Lung (tissue), 11 donors: ENCODE measurements at regions not wholly inside any gene's neighbourhood (a gene's known extent, or its start where the extent isn't known, plus 50 kb on each side); places are given as distances from the start of the nearest gene placed in this dataset.

Experiments used
- ATAC-seq: fragments of 200-7000 bp; cut with Tn5 transposase; one replicate; pipeline ENCODE4 v1.9.1; 2020; ENCODE audit warnings: moderate number of reproducible peaks; ENCODE audit not compliant: insufficient read depth, low FRiP score
- DNase-seq, 3 donors: peaks; one replicate each; pipeline ENCODE4 v3.0.0-alpha.2; 2013 to 2017
- H3K27ac ChIP-seq, 2 donors: one replicate each; pipeline ENCODE4 v1.5.1; 2013; ENCODE audit warnings: mild to moderate bottlenecking in 2 of 2, moderate library complexity in 2 of 2, control low read depth in 1 of 2, inconsistent platforms in 1 of 2, low read depth in 1 of 2, low read length in 1 of 2
- H3K27me3 ChIP-seq, 3 donors: one replicate each; pipeline ENCODE4 v1.5.1; 2013; ENCODE audit warnings: low read length in 2 of 3; ENCODE audit not compliant: control insufficient read depth in 3 of 3, insufficient read depth in 3 of 3
- H3K36me3 ChIP-seq, 4 donors: one replicate each; pipeline ENCODE4 v1.5.1; 2013; ENCODE audit warnings: low read length in 4 of 4, mild to moderate bottlenecking in 1 of 4, moderate library complexity in 1 of 4; ENCODE audit not compliant: control insufficient read depth in 4 of 4, insufficient read depth in 4 of 4
- H3K4me1 ChIP-seq, 5 donors: one replicate each; pipeline ENCODE4 v1.5.1; 2013; ENCODE audit warnings: low read length in 5 of 5, mild to moderate bottlenecking in 2 of 5, moderate library complexity in 1 of 5; ENCODE audit not compliant: control insufficient read depth in 5 of 5, insufficient read depth in 5 of 5
- H3K4me3 ChIP-seq: one replicate; pipeline ENCODE4 v1.5.1; 2013; ENCODE audit warnings: mild to moderate bottlenecking, control low read depth, moderate library complexity
- H3K9ac ChIP-seq, 2 donors: one replicate each; pipeline ENCODE4 v1.5.1; 2013; ENCODE audit warnings: low read length in 2 of 2, control low read depth in 1 of 2; ENCODE audit not compliant: insufficient read depth in 1 of 2
- H3K9me3 ChIP-seq, 4 donors: one replicate each; pipeline ENCODE4 v1.5.1; 2013; ENCODE audit warnings: low read length in 3 of 4, mild to moderate bottlenecking in 1 of 4, moderate library complexity in 1 of 4; ENCODE audit not compliant: control insufficient read depth in 4 of 4, insufficient read depth in 3 of 4
- CTCF ChIP-seq: IDR thresholded peaks from 2 replicates; pipeline ENCODE4 v1.5.1; 2012; ENCODE audit warnings: mild to moderate bottlenecking; ENCODE audit errors: control extremely low read depth, extremely low read depth
- WGBS, 2 donors: extraction: QIAGEN DNeasy Blood & Tissue Kit; methylation state at CpG; one replicate each; pipeline ENCODE4 v1.1.7; 2013; 5-methylcytosine and 5-hydroxymethylcytosine counted together
- donor health status: control.
- donor health status: control.
- donor health status: Bipolar disorder and iron deficiency.
- donor health status: healthy.
- donor health status: DM: yes; HTN: yes; CAD: no.

DNA sequence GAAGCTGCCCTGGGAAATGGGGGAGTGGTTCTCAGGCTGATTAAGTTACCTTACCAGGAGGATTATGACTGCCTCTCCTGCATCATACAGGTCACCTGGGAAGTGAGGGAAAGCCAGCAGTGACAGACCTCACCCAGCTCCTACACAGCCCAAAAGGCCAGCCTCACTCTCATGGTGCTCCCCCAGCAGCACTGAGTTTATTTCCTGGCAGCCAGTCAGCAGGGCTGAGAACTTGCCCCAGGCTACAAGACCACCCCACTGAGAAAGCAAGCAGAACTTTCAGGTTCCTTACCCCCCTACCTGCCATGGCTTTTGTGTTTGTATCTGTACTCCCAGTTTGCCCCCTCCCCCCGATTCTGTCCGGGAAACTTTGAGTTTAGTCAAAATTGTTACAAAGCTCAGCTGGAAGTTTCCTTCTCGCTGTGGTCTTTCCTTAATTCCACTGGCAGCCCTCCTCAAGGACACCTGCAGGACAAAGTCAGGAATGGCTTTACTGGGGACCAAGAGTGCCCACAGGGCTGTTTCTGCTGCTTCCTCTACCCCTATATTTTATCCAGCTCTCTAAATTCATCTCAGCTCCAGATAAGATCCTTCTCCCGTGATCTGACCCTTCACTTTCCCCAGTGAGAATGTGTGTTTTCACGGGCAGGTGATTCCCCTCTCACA, 649.8 kb upstream of the MBL2 start:
- no peak for DNase-seq
- no peak for ATAC-seq

GRCh38 chr10:53412651-53413050, 640.1 kb upstream of the MBL2 start:
- WGBS, 2 donors = 89% methylated on average over 2 of the region's 2 CpGs
- Histone ChIP-seq H3K9ac (no peak overlapping the region), H3K36me3 (no peaks in the 10 kb centered on the region), H3K4me3 (no peak overlapping the region), H3K4me1 (no peaks in the 10 kb centered on the region), H3K9me3 (no peaks in the 10 kb centered on the region), H3K27me3 (no peaks in the 10 kb centered on the region), H3K27ac (no peak overlapping the region)
- ATAC-seq = no peak
- no peak for DNase-seq
- no peak for TF ChIP-seq CTCF

More for the DNA sequence above, 649.8 kb upstream of the MBL2 start:
- 74 to 76% methylated on average over 5 of the region's 5 CpGs for WGBS, 2 donors
- no peaks in the 10 kb centered on the region for H3K9me3 ChIP-seq
- H3K4me3 ChIP-seq = no peak overlapping the region
- H3K9ac ChIP-seq = no peak overlapping the region
- no peak overlapping the region for H3K27ac ChIP-seq
- H3K4me1 ChIP-seq = no peaks in the 10 kb centered on the region
- no peak for TF ChIP-seq CTCF
- no peaks in the 10 kb centered on the region for H3K27me3 ChIP-seq
- H3K36me3 ChIP-seq = no peaks in the 10 kb centered on the region

DNA sequence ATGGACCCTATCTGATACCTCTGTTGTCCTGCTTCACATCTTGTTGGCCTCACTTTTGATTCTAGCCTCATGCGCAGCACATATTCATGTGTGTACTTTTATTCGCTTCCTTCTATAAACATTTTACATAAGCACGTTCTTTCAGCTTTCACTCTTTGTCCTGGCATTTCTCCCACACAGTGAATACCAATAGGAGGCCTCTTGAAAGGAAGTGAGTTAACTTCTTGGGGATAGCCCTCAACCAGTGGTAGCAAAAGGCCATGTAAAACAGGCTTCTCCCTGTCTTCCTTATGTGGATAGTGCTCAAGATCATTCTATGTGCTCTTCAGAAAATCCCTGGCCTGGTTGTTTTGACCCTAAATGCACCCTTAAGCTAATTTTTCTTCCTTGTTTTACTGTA, 633.9 kb upstream of the MBL2 start:
- Histone ChIP-seq H3K9me3 (peaks cover 0 to 5% (median 0%) of the 10 kb centered on the region in 4 donors), H3K36me3 (no peaks in the 10 kb centered on the region), H3K27me3 (no peaks in the 10 kb centered on the region), H3K4me1 (peaks cover 0 to 9% (median 0%) of the 10 kb centered on the region in 5 donors), H3K4me3 (no peak overlapping the region), H3K9ac (no peak overlapping the region), H3K27ac (no peak overlapping the region)
- DNase-seq (peak in 2 of 3 donors; percentile 37 to 53), ATAC-seq (no peak)
- no peak for TF ChIP-seq CTCF
- WGBS, 2 donors = 53 to 73% methylated on average over 3 of the region's 3 CpGs

DNA sequence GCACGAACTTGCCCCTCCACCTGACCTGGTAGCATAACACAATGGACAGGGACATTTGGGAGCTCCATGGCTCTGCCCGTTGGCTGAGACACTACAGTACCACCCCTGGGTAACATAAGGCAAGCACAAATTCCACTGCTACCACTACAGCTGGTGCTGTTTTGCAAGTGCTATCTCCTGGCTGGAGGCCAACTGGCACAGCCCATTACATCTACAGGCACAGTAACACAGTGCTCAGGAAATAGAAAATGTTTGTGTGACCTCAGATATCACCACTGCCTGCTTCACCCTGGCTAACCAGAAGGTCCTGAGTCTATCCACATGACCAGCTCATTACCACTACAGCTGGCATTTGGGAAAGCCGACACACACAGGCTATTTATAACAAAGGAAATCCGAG, 631.1 kb upstream of the MBL2 start:
- Histone ChIP-seq H3K36me3 (no peaks in the 10 kb centered on the region), H3K4me3 (no peak overlapping the region), H3K27me3 (no peaks in the 10 kb centered on the region), H3K9ac (no peak overlapping the region), H3K27ac (no peak overlapping the region), H3K9me3 (peaks cover 0 to 5% (median 0%) of the 10 kb centered on the region in 4 donors), H3K4me1 (peaks cover 0 to 9% (median 0%) of the 10 kb centered on the region in 5 donors)
- 21 to 24% methylated on average over 4 of the region's 4 CpGs for WGBS, 2 donors
- no peak for TF ChIP-seq CTCF
- ATAC-seq (no peak), DNase-seq (peak in 2 of 3 donors; percentile 55 to 65)
